Fibroblast of the aortic adventitia (primary cell): ENCODE measurements at regions not wholly inside any gene's neighbourhood (a gene's known extent, or its start where the extent isn't known, plus 50 kb on each side); places are given as distances from the start of the nearest gene placed in this dataset.
"Not testable (repeated sequence)": the region's sequence is repeated elsewhere in the genome, so short reads cannot be mapped to it uniquely, and the experiment has no call there.

ENCODE experiments used
- DNase-seq: peaks from one replicate; pipeline ENCODE4 v3.0.0-alpha.2; 2010; ENCODE audit warnings: low read depth
- H3K4me3 ChIP-seq: 2 replicates; pipeline ENCODE4 v1.5.1; 2011; ENCODE audit warnings: low read depth, mild to moderate bottlenecking, control low read depth, low read length, moderate library complexity
- TF ChIP-seq, protein P1 (sequence below): IDR thresholded peaks from 2 replicates; pipeline ENCODE4 v1.5.1; 2011; ENCODE audit warnings: mild to moderate bottlenecking, low read length, control low read depth, inconsistent platforms; ENCODE audit not compliant: insufficient read depth

DNA sequence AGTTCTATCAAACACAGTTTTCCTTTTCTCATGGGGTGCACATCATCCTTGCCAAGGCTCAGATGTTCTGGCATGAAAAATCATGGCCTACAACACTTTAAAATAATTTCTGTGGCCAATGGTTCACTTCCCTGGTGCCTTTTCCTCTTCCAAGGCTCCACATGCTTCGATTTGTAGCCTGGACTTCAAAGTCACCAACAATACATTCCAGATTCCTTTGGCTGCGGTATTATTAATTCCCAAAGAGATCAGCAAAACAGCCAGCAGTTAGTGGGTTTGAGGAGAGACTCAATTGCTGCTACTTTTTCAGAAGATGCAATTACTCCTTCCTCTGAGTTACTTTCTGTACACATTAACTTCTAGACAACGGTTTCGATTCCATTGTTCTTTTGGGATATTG lies 80.3 kb upstream of the CCDC80 start:
- no peak overlapping the region for H3K4me3 ChIP-seq
- TF ChIP-seq, protein P1, sequence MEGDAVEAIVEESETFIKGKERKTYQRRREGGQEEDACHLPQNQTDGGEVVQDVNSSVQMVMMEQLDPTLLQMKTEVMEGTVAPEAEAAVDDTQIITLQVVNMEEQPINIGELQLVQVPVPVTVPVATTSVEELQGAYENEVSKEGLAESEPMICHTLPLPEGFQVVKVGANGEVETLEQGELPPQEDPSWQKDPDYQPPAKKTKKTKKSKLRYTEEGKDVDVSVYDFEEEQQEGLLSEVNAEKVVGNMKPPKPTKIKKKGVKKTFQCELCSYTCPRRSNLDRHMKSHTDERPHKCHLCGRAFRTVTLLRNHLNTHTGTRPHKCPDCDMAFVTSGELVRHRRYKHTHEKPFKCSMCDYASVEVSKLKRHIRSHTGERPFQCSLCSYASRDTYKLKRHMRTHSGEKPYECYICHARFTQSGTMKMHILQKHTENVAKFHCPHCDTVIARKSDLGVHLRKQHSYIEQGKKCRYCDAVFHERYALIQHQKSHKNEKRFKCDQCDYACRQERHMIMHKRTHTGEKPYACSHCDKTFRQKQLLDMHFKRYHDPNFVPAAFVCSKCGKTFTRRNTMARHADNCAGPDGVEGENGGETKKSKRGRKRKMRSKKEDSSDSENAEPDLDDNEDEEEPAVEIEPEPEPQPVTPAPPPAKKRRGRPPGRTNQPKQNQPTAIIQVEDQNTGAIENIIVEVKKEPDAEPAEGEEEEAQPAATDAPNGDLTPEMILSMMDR, result no peak
- DNase-seq, result no peak

DNA sequence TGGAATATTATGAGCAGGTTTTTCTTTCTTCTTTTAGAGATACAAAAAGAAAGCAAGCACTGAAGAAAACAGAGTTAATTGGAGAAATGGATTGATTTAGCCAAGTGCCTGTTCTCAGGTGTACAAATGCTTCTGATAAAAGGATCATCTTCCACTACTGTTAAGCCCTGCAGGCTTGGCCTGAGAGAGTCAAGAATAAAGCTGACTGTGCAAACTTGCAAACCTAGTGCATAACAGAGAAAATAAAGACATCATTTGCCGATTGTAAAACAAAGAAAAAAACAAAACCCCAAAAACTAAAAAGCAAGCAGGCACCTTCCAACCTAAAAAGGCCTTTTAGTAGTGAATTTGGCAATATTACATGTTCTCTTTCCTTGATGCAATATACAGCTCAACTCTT lies 78.0 kb upstream of the CCDC80 start:
- no peak for DNase-seq
- TF ChIP-seq, protein P1, result no peak
- H3K4me3 ChIP-seq, result no peak overlapping the region

DNA sequence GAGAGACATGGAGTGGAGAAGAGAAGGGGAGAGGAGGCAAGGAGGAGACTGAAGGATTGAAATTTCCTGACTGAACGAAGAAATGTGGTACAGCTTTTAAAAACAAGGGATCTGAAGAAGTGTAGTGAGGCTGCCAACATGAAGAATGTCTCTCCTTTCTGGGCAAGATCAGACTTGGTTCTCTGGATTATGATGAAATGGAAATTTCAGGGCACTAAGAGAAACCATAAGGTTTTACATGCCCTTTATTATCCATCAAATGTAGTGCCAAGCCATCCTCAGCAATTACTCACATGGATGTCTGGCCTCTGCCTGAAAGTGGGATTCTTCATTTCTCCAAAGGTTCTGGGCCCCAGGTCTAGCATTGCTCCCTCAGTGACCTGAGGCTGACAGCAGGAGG lies 77.6 kb upstream of the CCDC80 start:
- H3K4me3 ChIP-seq, result no peak overlapping the region
- DNase-seq, result no peak
- TF ChIP-seq, protein P1, result no peak

GRCh38 chr3:112709911-112710310 lies 69.0 kb upstream of the CCDC80 start:
- DNase-seq, result no peak
- no peak overlapping the region for H3K4me3 ChIP-seq
- TF ChIP-seq, protein P1, result no peak

- TF ChIP-seq, protein P1, result no peak
- no peak overlapping the region for H3K4me3 ChIP-seq
- peak; percentile 46 for DNase-seq
Measured at GRCh38 chr3:112699436-112699978, 58.6 kb upstream of the CCDC80 start.

DNA sequence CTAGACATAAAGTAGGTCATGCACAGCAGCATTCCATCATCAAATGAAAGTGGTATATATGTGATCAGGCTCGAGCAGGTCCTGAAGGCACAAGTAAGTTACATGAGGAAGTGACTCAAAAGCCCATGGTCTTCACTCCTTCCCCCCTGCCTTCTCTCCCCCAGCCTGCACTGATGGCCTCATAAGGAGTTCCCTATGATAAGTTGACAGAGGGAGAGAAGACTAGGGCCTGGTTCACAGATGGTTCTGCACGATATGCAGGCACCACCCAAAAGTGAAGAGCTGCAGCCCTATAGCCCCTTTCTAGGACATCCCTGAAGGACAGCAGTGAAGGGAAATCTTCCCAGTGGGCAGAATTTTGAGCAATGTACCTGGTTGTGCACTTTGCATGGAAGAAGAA lies 57.5 kb upstream of the CCDC80 start:
- not testable (repeated sequence) for DNase-seq, H3K4me3 ChIP-seq

DNA sequence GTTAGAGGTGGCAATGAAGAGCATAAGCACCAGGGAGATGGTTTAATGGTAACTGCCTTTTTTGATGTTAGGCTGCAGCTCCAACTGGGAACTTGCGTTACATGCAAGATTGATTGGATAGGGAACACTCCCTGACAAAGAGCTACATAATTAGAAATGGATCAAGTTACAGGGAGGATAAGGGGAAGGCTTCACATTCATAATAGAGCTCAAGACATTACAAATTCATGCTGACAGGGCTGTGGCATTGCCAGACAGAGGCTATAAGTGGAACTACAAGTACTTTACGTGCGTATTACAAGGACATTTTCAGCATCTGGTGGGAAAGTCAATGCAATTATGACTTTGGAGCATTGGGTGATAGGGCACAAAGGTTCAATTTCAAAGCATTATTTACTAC lies 55.3 kb upstream of the CCDC80 start:
- not testable (repeated sequence) for H3K4me3 ChIP-seq, DNase-seq

DNA sequence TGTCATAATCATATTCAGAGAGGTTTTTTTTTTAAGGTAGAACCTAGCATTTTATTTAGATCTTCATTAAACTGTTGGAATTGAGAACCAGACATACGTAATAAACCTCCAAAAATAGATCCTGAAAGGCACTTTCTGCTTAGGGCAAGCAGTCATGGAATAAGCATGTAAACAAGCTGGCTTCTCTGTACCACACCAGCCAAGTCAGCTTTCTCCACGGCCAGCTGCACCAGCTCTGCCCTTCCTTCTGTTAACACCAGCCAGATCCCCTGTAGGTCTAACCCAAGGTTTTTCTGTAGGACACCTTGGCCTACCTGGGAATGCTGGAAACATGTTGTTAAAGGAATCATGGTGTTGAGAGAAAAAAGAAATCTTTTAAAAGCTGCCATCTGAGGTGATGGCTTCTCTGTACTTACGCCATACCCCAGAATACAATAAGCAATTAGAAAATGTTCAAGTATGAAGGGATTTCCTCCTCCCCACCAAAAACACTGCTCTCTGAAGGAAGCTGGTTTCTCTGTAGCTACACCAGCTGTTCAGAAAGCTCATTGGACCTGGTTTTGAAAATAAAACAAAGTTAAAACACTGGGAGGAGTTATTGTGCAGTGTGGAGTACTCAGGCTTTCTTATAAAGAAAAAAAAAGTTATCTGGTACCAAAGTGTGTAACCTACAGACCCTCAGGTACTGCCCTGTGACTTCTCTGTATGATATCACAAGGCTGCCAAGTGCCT lies 54.6 kb upstream of the CCDC80 start:
- H3K4me3 ChIP-seq, DNase-seq: not testable (repeated sequence)

- DNase-seq, H3K4me3 ChIP-seq: not testable (repeated sequence)
Measured at GRCh38 chr3:112694906-112695305, 54.0 kb upstream of the CCDC80 start.
